HEK293T (cell line): ENCODE measurements at regions not wholly inside any gene's neighbourhood (a gene's known extent, or its start where the extent isn't known, plus 50 kb on each side); places are given as distances from the start of the nearest gene placed in this dataset.

Source experiments
- ARNT ChIP-seq: fragments of 450-650 bp; IDR thresholded peaks from 2 replicates; pipeline ENCODE4 v1.6.1; 2017; ENCODE audit warnings: mild to moderate bottlenecking
- BHLHE40 ChIP-seq: fragments of 450-650 bp; IDR thresholded peaks from 2 replicates; pipeline ENCODE4 v1.6.1; 2016; ENCODE audit warnings: mild to moderate bottlenecking, moderate library complexity, borderline replicate concordance
- CTBP1 ChIP-seq: fragments of 450-650 bp; IDR thresholded peaks from 2 replicates; pipeline ENCODE4 v1.6.1; 2016; ENCODE audit warnings: borderline replicate concordance
- ELF4 ChIP-seq: fragments of 450-650 bp; IDR thresholded peaks from 2 replicates; pipeline ENCODE4 v1.6.1; 2017; ENCODE audit warnings: antibody characterized with exemption
- FOXA1 ChIP-seq: fragments of 450-650 bp; IDR thresholded peaks from 2 replicates; pipeline ENCODE4 v1.6.1; 2016; ENCODE audit warnings: mild to moderate bottlenecking
- FOXK2 ChIP-seq: fragments of 450-650 bp; IDR thresholded peaks from 2 replicates; pipeline ENCODE4 v1.6.1; 2016; ENCODE audit warnings: mild to moderate bottlenecking
- FOXM1 ChIP-seq: fragments of 450-650 bp; IDR thresholded peaks from 2 replicates; pipeline ENCODE4 v1.6.1; 2017; ENCODE audit warnings: mild to moderate bottlenecking, borderline replicate concordance
- L3MBTL2 ChIP-seq: fragments of 450-650 bp; conservative IDR thresholded peaks from 2 replicates; pipeline ENCODE4 v1.6.1; 2016; ENCODE audit warnings: mild to moderate bottlenecking
- LEF1 ChIP-seq: fragments of 450-650 bp; IDR thresholded peaks from 2 replicates; pipeline ENCODE4 v1.6.1; 2017; ENCODE audit warnings: mild to moderate bottlenecking, borderline replicate concordance
- NFRKB ChIP-seq: fragments of 450-650 bp; IDR thresholded peaks from 2 replicates; pipeline ENCODE4 v1.6.1; 2016; ENCODE audit warnings: mild to moderate bottlenecking, moderate library complexity
- SP1 ChIP-seq: fragments of 450-650 bp; IDR thresholded peaks from 2 replicates; pipeline ENCODE4 v1.6.1; 2017
- TARDBP ChIP-seq: fragments of 450-650 bp; IDR thresholded peaks from 2 replicates; pipeline ENCODE4 v1.6.1; 2016
- ZNF384 ChIP-seq: fragments of 450-650 bp; IDR thresholded peaks from 2 replicates; pipeline ENCODE4 v1.6.1; 2016
- TF ChIP-seq, protein P1 (sequence below): fragments of 450-650 bp; IDR thresholded peaks from 2 replicates; pipeline ENCODE4 v1.6.1; 2016

DNA sequence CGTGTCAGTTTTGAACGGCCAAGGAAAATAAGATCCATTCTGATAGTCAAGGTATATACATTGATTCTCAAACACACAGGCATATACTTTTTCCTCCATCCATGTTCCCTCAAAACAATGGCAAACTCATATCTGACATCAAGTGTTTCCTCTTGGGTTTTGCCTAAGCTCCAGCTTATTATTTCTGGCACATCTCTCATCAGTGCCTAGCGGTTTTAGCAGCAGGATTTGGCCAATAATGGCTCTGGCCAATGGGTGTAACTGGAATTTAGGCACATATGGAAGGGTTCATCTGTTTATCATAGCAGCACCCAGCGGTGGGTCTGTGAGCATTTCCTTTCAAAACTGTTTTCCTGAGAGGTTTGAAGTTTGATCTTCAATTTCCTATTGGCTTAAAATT is 161.6 kb upstream of the TLL1 start:
- no peak for TF ChIP-seq FOXK2
- no peak for TF ChIP-seq SP1
- TF ChIP-seq CTBP1, result no peak
- no peak for TF ChIP-seq ELF4
- TF ChIP-seq TARDBP, result no peak
- TF ChIP-seq FOXA1, result no peak
- no peak for TF ChIP-seq LEF1
- no peak for TF ChIP-seq BHLHE40
- TF ChIP-seq, protein P1, sequence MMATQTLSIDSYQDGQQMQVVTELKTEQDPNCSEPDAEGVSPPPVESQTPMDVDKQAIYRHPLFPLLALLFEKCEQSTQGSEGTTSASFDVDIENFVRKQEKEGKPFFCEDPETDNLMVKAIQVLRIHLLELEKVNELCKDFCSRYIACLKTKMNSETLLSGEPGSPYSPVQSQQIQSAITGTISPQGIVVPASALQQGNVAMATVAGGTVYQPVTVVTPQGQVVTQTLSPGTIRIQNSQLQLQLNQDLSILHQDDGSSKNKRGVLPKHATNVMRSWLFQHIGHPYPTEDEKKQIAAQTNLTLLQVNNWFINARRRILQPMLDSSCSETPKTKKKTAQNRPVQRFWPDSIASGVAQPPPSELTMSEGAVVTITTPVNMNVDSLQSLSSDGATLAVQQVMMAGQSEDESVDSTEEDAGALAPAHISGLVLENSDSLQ, result no peak
- no peak for TF ChIP-seq NFRKB
- TF ChIP-seq ZNF384, result no peak
- TF ChIP-seq FOXM1, result no peak
- no peak for TF ChIP-seq L3MBTL2
- no peak for TF ChIP-seq ARNT
